PC-9 (cell line): ENCODE measurements at regions not wholly inside any gene's neighbourhood (a gene's known extent, or its start where the extent isn't known, plus 50 kb on each side); places are given as distances from the start of the nearest gene placed in this dataset.

Experiments used
- EZH2 ChIP-seq: fragments of 200-600 bp; sonication (generic); IDR thresholded peaks from 2 replicates; pipeline ENCODE4 v1.8.0; 2017; ENCODE audit warnings: antibody characterized with exemption, low read depth
- TF ChIP-seq, protein P1 (sequence below): fragments of 200-600 bp; sonication (generic); conservative IDR thresholded peaks from 2 replicates; pipeline ENCODE4 v1.6.1; 2017; ENCODE audit warnings: mixed run types, antibody characterized with exemption, mild to moderate bottlenecking, moderate library complexity

DNA sequence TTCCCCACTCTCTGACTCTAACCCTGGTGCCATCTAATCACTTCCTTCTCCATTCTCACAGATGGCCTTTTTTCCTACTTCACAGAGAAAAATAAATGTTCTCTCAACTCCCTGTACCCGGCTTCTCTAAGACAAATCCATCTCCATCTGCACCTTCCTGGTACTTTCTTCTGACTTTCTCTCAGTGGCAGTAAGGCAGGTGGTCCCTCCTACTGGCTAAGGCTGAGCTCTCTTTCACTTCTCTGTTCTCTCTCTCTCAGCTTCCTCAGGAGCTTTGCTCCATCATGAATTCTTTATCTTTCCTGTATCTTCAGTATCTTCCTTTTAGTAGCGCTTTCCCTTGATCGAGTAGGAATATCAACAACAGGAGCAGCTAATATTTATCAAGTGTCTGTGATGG lies 421.6 kb downstream of the TMEM135 start:
- TF ChIP-seq, protein P1, sequence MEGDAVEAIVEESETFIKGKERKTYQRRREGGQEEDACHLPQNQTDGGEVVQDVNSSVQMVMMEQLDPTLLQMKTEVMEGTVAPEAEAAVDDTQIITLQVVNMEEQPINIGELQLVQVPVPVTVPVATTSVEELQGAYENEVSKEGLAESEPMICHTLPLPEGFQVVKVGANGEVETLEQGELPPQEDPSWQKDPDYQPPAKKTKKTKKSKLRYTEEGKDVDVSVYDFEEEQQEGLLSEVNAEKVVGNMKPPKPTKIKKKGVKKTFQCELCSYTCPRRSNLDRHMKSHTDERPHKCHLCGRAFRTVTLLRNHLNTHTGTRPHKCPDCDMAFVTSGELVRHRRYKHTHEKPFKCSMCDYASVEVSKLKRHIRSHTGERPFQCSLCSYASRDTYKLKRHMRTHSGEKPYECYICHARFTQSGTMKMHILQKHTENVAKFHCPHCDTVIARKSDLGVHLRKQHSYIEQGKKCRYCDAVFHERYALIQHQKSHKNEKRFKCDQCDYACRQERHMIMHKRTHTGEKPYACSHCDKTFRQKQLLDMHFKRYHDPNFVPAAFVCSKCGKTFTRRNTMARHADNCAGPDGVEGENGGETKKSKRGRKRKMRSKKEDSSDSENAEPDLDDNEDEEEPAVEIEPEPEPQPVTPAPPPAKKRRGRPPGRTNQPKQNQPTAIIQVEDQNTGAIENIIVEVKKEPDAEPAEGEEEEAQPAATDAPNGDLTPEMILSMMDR, result no peak
- no peak for TF ChIP-seq EZH2
